H1 (cell line): ENCODE measurements at regions not wholly inside any gene's neighbourhood (a gene's known extent, or its start where the extent isn't known, plus 50 kb on each side); places are given as distances from the start of the nearest gene placed in this dataset.

Experiments
- BCL11A ChIP-seq, 2 experiments: IDR thresholded peaks; one replicate each; pipeline ENCODE4 v1.6.1; 2011; ENCODE audit warnings: low read depth in 2 of 2, low read length in 2 of 2, mild to moderate bottlenecking in 2 of 2
- CHD1 ChIP-seq: IDR thresholded peaks from 2 replicates; pipeline ENCODE4 v1.6.1; 2012; ENCODE audit warnings: low read depth, low read length, improper control_type of control experiment
- HDAC2 ChIP-seq, 2 experiments: fragments of 300-600 bp in 1 of 2; sonication (generic) in 1 of 2; IDR thresholded peaks; 2 replicates each; pipeline ENCODE4 v1.6.1; 2011 to 2012; ENCODE audit warnings: low read depth in 2 of 2, low read length in 2 of 2, mild to moderate bottlenecking in 2 of 2, moderate library complexity in 2 of 2, borderline replicate concordance in 1 of 2, inconsistent platforms in 1 of 2
- MAFK ChIP-seq: IDR thresholded peaks from 2 replicates; pipeline ENCODE4 v1.6.1; 2012; ENCODE audit warnings: low read depth, mild to moderate bottlenecking, improper control_type of control experiment, low read length
- RNF2 ChIP-seq: fragments of 200-900, 300-1000 bp; sonication (generic); IDR thresholded peaks from 2 replicates; pipeline ENCODE4 v1.7.1; 2016; ENCODE audit warnings: borderline replicate concordance, low read depth, mild to moderate bottlenecking, antibody characterized with exemption, low read length; ENCODE audit not compliant: poor library complexity, severe bottlenecking; ENCODE audit errors: missing control alignments
- SIRT6 ChIP-seq: IDR thresholded peaks from one replicate; pipeline ENCODE4 v1.7.1; 2012; ENCODE audit warnings: low read length, inconsistent platforms
- TEAD4 ChIP-seq: IDR thresholded peaks from 2 replicates; pipeline ENCODE4 v1.6.1; 2012; ENCODE audit warnings: low read depth, low read length, inconsistent platforms, mixed read lengths
- TF ChIP-seq, protein P1 (sequence below): fragments of 300-600 bp; sonication (generic); IDR thresholded peaks from 2 replicates; pipeline ENCODE4 v1.7.1; 2012; ENCODE audit warnings: low read length, moderate library complexity, mild to moderate bottlenecking, inconsistent platforms; ENCODE audit not compliant: insufficient replicate concordance

DNA sequence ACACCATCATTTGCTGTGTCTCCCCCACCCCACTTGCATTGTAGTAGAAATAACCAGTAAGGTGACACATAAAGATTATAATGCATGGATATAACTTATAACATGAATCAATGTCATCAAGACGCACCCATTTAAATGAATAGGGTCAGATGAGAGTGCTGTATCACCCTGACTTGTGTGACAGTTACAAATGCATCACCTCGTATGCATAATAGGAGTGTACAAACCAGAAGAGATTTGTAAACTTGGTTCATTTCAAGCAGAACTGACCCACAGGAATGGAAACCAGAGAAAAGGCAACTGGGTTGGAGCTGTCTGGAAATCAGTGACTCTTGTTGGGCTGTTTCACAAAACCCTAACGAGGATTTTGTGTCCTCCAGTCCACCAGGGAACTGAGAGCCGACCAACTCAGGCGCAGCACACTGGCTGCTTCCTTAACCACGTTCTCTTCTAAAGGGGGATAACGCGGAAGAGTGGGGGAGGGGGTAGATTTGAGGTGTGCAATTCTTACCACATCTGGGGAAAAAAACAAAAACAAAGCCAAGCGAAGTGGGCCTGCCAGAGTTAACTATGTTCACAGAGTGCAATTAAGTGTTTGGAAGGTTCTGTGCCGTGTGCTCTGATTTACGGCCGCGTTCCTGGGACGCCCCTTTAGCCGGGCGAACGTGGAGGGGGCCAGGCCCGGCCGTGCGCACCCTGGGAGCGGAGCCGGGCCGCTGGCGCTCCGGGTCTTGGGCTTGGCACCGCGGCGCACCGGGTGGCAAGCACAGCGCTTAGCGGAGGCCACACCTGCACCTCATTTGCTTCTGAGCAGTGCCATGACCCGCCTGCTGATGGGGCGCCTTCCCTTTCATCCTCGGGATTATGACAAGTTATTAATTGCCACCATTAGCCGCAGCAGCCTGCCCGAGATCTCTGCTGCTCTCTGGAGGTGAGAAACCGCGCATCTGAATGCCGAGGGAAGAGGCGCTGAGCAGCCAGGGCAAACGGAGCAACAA lies 248.8 kb upstream of the FOXD3 start (continued):
- TF ChIP-seq HDAC2 (IDR thresholded peaks at IDR 0.05; ENCODE audit: borderline replicate concordance in 1 of 2, low read depth in 2 of 2, low read length in 2 of 2) (no peak), CHD1 (no peak), TEAD4 (no peak), RNF2 (no peak), BCL11A (IDR thresholded peaks at IDR 0.05; ENCODE audit: low read depth in 2 of 2, low read length in 2 of 2) (no peak), SIRT6 (no peak), MAFK (no peak)
- TF ChIP-seq, protein P1, sequence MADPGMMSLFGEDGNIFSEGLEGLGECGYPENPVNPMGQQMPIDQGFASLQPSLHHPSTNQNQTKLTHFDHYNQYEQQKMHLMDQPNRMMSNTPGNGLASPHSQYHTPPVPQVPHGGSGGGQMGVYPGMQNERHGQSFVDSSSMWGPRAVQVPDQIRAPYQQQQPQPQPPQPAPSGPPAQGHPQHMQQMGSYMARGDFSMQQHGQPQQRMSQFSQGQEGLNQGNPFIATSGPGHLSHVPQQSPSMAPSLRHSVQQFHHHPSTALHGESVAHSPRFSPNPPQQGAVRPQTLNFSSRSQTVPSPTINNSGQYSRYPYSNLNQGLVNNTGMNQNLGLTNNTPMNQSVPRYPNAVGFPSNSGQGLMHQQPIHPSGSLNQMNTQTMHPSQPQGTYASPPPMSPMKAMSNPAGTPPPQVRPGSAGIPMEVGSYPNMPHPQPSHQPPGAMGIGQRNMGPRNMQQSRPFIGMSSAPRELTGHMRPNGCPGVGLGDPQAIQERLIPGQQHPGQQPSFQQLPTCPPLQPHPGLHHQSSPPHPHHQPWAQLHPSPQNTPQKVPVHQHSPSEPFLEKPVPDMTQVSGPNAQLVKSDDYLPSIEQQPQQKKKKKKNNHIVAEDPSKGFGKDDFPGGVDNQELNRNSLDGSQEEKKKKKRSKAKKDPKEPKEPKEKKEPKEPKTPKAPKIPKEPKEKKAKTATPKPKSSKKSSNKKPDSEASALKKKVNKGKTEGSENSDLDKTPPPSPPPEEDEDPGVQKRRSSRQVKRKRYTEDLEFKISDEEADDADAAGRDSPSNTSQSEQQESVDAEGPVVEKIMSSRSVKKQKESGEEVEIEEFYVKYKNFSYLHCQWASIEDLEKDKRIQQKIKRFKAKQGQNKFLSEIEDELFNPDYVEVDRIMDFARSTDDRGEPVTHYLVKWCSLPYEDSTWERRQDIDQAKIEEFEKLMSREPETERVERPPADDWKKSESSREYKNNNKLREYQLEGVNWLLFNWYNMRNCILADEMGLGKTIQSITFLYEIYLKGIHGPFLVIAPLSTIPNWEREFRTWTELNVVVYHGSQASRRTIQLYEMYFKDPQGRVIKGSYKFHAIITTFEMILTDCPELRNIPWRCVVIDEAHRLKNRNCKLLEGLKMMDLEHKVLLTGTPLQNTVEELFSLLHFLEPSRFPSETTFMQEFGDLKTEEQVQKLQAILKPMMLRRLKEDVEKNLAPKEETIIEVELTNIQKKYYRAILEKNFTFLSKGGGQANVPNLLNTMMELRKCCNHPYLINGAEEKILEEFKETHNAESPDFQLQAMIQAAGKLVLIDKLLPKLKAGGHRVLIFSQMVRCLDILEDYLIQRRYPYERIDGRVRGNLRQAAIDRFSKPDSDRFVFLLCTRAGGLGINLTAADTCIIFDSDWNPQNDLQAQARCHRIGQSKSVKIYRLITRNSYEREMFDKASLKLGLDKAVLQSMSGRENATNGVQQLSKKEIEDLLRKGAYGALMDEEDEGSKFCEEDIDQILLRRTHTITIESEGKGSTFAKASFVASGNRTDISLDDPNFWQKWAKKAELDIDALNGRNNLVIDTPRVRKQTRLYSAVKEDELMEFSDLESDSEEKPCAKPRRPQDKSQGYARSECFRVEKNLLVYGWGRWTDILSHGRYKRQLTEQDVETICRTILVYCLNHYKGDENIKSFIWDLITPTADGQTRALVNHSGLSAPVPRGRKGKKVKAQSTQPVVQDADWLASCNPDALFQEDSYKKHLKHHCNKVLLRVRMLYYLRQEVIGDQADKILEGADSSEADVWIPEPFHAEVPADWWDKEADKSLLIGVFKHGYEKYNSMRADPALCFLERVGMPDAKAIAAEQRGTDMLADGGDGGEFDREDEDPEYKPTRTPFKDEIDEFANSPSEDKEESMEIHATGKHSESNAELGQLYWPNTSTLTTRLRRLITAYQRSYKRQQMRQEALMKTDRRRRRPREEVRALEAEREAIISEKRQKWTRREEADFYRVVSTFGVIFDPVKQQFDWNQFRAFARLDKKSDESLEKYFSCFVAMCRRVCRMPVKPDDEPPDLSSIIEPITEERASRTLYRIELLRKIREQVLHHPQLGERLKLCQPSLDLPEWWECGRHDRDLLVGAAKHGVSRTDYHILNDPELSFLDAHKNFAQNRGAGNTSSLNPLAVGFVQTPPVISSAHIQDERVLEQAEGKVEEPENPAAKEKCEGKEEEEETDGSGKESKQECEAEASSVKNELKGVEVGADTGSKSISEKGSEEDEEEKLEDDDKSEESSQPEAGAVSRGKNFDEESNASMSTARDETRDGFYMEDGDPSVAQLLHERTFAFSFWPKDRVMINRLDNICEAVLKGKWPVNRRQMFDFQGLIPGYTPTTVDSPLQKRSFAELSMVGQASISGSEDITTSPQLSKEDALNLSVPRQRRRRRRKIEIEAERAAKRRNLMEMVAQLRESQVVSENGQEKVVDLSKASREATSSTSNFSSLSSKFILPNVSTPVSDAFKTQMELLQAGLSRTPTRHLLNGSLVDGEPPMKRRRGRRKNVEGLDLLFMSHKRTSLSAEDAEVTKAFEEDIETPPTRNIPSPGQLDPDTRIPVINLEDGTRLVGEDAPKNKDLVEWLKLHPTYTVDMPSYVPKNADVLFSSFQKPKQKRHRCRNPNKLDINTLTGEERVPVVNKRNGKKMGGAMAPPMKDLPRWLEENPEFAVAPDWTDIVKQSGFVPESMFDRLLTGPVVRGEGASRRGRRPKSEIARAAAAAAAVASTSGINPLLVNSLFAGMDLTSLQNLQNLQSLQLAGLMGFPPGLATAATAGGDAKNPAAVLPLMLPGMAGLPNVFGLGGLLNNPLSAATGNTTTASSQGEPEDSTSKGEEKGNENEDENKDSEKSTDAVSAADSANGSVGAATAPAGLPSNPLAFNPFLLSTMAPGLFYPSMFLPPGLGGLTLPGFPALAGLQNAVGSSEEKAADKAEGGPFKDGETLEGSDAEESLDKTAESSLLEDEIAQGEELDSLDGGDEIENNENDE: no peak
